Fibroblast of skin of left quadriceps (primary cell): ENCODE measurements at regions not wholly inside any gene's neighbourhood (a gene's known extent, or its start where the extent isn't known, plus 50 kb on each side); places are given as distances from the start of the nearest gene placed in this dataset.
"Not testable (repeated sequence)": the region's sequence is repeated elsewhere in the genome, so short reads cannot be mapped to it uniquely, and the experiment has no call there.

Experiments
- DNase-seq, 2 experiments: peaks; one replicate each; pipeline ENCODE4 v3.0.0-alpha.2; 2013; ENCODE audit warnings: low read depth in 2 of 2

- DNase-seq, result no peak
Measured at GRCh38 chr6:141088171-141088570, 1044.6 kb upstream of the GJE1 start.

- DNase-seq, result no peak
Measured at GRCh38 chr6:141077355-141078333, 1055.1 kb upstream of the GJE1 start.

GRCh38 chr6:141057761-141058160, 1075.0 kb upstream of the GJE1 start:
- no peak for DNase-seq

GRCh38 chr6:141056945-141057625, 1075.6 kb upstream of the GJE1 start:
- no peak for DNase-seq

- DNase-seq, result no peak
Measured at GRCh38 chr6:141050471-141050870, 1082.3 kb upstream of the GJE1 start.

GRCh38 chr6:141048451-141048850, 1084.3 kb upstream of the GJE1 start:
- DNase-seq, result no peak

- DNase-seq, result not testable (repeated sequence)
Measured at GRCh38 chr6:141046496-141046895, 1086.2 kb upstream of the GJE1 start.

GRCh38 chr6:141041596-141042087, 1091.1 kb upstream of the GJE1 start:
- no peak for DNase-seq

GRCh38 chr6:141035312-141036200, 1097.2 kb upstream of the GJE1 start:
- DNase-seq, result no peak

GRCh38 chr6:141033101-141033500, 1099.6 kb upstream of the GJE1 start:
- DNase-seq, result no peak

- no peak for DNase-seq
Measured at GRCh38 chr6:141029908-141030307, 1102.8 kb upstream of the GJE1 start.

- DNase-seq, result no peak
Measured at GRCh38 chr6:141028791-141029280, 1103.9 kb upstream of the GJE1 start.

GRCh38 chr6:141026504-141026903, 1106.2 kb upstream of the GJE1 start:
- DNase-seq, result no peak

- peak in 1 of 2 experiments; percentile 1 for DNase-seq
Measured at GRCh38 chr6:141024526-141024925, 1108.2 kb upstream of the GJE1 start.

- no peak for DNase-seq
Measured at GRCh38 chr6:141017941-141018340, 1114.8 kb upstream of the GJE1 start.

GRCh38 chr6:141000917-141001316, 1131.8 kb upstream of the GJE1 start:
- no peak for DNase-seq

GRCh38 chr6:140993515-140993914, 1139.2 kb upstream of the GJE1 start:
- DNase-seq, result no peak

GRCh38 chr6:140992678-140993077, 1140.0 kb upstream of the GJE1 start:
- DNase-seq, result no peak

- no peak for DNase-seq
Measured at GRCh38 chr6:140988780-140989179, 1143.9 kb upstream of the GJE1 start.

GRCh38 chr6:140987364-140988155, 1145.2 kb upstream of the GJE1 start:
- DNase-seq, result no peak
